GM12892 (cell line): ENCODE measurements at regions not wholly inside any gene's neighbourhood (a gene's known extent, or its start where the extent isn't known, plus 50 kb on each side); places are given as distances from the start of the nearest gene placed in this dataset.

Experiments used
- POLR2A ChIP-seq: IDR thresholded peaks from 2 replicates; pipeline ENCODE4 v1.6.1; 2011; ENCODE audit warnings: low read depth, low read length, control low read depth
- POLR2AphosphoS5 ChIP-seq: IDR thresholded peaks from 2 replicates; pipeline ENCODE4 v1.6.1; 2011; ENCODE audit warnings: low read depth, low read length, control low read depth
- TAF1 ChIP-seq: IDR thresholded peaks from 2 replicates; pipeline ENCODE4 v1.6.1; 2011; ENCODE audit warnings: low read depth, mild to moderate bottlenecking, control low read depth, low read length, borderline replicate concordance

GRCh38 chr9:69986970-69987369, 56.7 kb upstream of the MAMDC2 start:
- TF ChIP-seq TAF1 = no peak
- no peak for TF ChIP-seq POLR2AphosphoS5
- no peak for TF ChIP-seq POLR2A
